ENCODE measurements at regions not wholly inside any gene's neighbourhood (a gene's known extent, or its start where the extent isn't known, plus 50 kb on each side); places are given as distances from the start of the nearest gene placed in this dataset.

DNA sequence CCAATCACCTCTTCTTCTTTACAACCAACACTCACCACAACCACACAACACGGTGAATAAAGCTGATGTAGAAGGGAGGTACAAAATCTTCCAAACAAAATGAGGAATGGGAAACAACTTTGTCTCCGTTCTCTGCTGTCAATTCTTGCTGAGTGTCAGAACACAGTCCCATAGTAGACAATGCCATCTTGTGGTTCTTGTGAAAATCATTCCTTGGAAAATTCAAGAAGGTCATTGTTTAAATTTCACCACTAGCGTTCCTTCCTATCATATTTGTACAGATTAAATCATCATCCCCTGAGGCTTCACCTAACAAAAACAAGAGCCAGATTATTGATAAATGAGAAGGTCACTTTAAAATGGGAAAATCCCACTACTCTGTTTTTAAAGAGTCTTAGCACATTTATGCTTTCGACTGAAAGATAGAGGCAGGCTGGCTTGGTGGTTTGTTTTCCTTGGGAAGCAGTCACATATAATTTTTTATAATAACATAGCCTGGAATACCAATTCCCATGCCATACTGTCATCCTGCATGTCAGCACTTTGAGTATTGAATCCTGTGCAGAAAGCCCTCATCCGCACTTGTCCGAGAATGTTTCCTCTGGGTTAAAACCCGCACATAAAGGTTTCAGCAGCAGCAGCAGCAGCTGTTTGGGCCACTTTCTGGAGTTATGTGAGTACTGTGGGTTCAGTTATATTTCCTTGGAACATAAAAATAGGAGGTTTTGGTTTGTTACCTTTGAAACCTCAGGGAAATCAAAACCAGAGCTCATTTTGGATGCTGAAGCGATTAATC is 395.0 kb upstream of the SMARCA2 start:
- H3K4me3 ChIP-seq (replicated peaks; ENCODE audit: low read depth, low read length) = no peak overlapping the region
- no peak for TF ChIP-seq CTCF (IDR thresholded peaks at IDR 0.05; ENCODE audit: low read depth, low read length, missing control alignments)
- DNase-seq (ENCODE audit: extremely low read depth, low read depth) = no peak

- H3K4me3 ChIP-seq (replicated peaks; ENCODE audit: low read depth, low read length) = no peak overlapping the region
- TF ChIP-seq CTCF (IDR thresholded peaks at IDR 0.05; ENCODE audit: low read depth, low read length, missing control alignments) = no peak
- DNase-seq (ENCODE audit: extremely low read depth, low read depth) = no peak
Measured at GRCh38 chr9:1637401-1637800, 377.7 kb upstream of the SMARCA2 start.

GRCh38 chr9:1639166-1639565 is 376.0 kb upstream of the SMARCA2 start:
- no peak for TF ChIP-seq CTCF (IDR thresholded peaks at IDR 0.05; ENCODE audit: low read depth, low read length, missing control alignments)
- DNase-seq (ENCODE audit: extremely low read depth, low read depth) = no peak
- H3K4me3 ChIP-seq (replicated peaks; ENCODE audit: low read depth, low read length) = no peak overlapping the region

- no peak for TF ChIP-seq CTCF (IDR thresholded peaks at IDR 0.05; ENCODE audit: low read depth, low read length, missing control alignments)
- H3K4me3 ChIP-seq (replicated peaks; ENCODE audit: low read depth, low read length) = no peak overlapping the region
- DNase-seq (ENCODE audit: extremely low read depth, low read depth) = no peak
Measured at GRCh38 chr9:1647776-1648175, 367.4 kb upstream of the SMARCA2 start.

- H3K4me3 ChIP-seq (replicated peaks; ENCODE audit: low read depth, low read length) = no peak overlapping the region
- DNase-seq (ENCODE audit: extremely low read depth, low read depth) = no peak
- TF ChIP-seq CTCF (IDR thresholded peaks at IDR 0.05; ENCODE audit: low read depth, low read length, missing control alignments) = no peak
Measured at GRCh38 chr9:1653282-1653681, 361.9 kb upstream of the SMARCA2 start.

DNA sequence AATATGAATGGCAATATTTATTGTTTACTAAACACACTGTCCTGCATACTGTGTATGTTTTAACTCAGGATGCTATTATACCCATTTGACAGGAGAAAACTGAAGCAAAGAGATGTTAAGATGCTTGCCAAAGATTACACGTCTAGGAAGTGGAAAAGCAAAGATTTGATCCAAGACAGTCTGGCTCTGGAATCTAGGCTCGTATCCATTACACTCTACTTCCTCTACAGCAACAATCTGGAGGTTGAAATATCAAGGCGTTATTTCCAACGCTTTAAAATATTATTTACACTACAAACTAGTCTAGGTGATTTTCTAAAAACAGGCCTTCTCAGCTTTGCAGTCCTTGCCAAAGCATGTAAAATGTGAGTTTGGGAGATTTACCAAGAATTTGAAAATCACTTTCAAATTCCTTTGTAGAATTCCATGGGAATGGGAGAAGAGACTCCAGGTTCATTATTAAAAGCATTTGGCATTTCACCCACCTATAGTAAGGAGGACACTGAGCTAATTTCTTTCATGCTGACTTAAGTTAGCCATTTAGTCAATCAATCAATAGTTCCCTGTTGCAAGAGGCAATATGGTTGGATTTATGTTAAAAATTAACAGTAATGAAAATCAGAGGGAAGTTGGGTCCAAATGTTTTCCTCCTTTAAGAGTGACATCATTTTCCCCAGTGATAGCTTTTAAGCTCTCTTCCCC is 356.3 kb upstream of the SMARCA2 start:
- no peak overlapping the region for H3K4me3 ChIP-seq (replicated peaks; ENCODE audit: low read depth, low read length)
- no peak for TF ChIP-seq CTCF (IDR thresholded peaks at IDR 0.05; ENCODE audit: low read depth, low read length, missing control alignments)
- no peak for DNase-seq (ENCODE audit: extremely low read depth, low read depth)
